Psoas muscle (tissue), 7 donors: ENCODE measurements at regions not wholly inside any gene's neighbourhood (a gene's known extent, or its start where the extent isn't known, plus 50 kb on each side); places are given as distances from the start of the nearest gene placed in this dataset.

Experiments used
- ATAC-seq, 4 donors: fragments of 200-7000 bp; cut with Tn5 transposase; one replicate each; pipeline ENCODE4 v1.9.1; 2020; ENCODE audit warnings: moderate library complexity in 3 of 4, mild to moderate bottlenecking in 2 of 4
- DNase-seq, 2 donors: peaks; one replicate each; pipeline ENCODE4 v3.0.0-alpha.2; 2020
- H3K27ac ChIP-seq: fragments of 200-600 bp; one replicate; pipeline ENCODE4 v1.8.0; 2022
- H3K27me3 ChIP-seq, 3 donors: fragments of 200-600 bp in 1 of 3; one replicate each; pipeline versions ENCODE4 v1.6.1 to v1.8.0; 2013 to 2022; ENCODE audit warnings: low read length in 2 of 3, mild to moderate bottlenecking in 2 of 3, moderate library complexity in 1 of 3; ENCODE audit not compliant: insufficient read depth in 3 of 3
- H3K36me3 ChIP-seq, 2 donors: fragments of 200-600 bp in 1 of 2; one replicate each; pipeline versions ENCODE4 v1.6.1 to v1.8.0; 2013 to 2022; ENCODE audit warnings: low read depth in 1 of 2, mild to moderate bottlenecking in 1 of 2, moderate library complexity in 1 of 2; ENCODE audit not compliant: insufficient read depth in 1 of 2
- H3K4me1 ChIP-seq: fragments of 200-600 bp; one replicate; pipeline ENCODE4 v1.8.0; 2022
- H3K4me3 ChIP-seq: fragments of 200-600 bp; one replicate; pipeline ENCODE4 v1.8.0; 2022; ENCODE audit warnings: mild to moderate bottlenecking
- H3K9me3 ChIP-seq: fragments of 200-600 bp; one replicate; pipeline ENCODE4 v1.8.0; 2022
- WGBS, 3 donors: extraction: QIAGEN DNeasy Blood & Tissue Kit; methylation state at CpG; one replicate each; pipeline versions ENCODE4 v1.1.6 to v1.1.7; 2013; 5-methylcytosine and 5-hydroxymethylcytosine counted together
- intact Hi-C, 2 donors: fragments of 100-400 bp; cut with DNase I; formaldehyde crosslinking; loops; one replicate each; pipeline versions ENCODE4 v1.11.0 to v1.14.2; 2022
- TF ChIP-seq, protein P1 (sequence below): fragments of 200-600 bp; IDR thresholded peaks from one replicate; pipeline ENCODE4 v1.8.0; 2022; ENCODE audit warnings: antibody characterized with exemption
- donor health status: healthy with polysubstance abuse.
- donor health status: DM: no; HTN: no; CAD: no; lungs with moderate emphysema.
- donor health status: Bipolar disorder and iron deficiency.
- donor health status: healthy.
- donor health status: DM: yes; HTN: yes; CAD: no.
- donor health status: DM: no; HTN: no; CAD: no.
- donor health status: DM: yes; HTN: yes; CAD: no.

DNA sequence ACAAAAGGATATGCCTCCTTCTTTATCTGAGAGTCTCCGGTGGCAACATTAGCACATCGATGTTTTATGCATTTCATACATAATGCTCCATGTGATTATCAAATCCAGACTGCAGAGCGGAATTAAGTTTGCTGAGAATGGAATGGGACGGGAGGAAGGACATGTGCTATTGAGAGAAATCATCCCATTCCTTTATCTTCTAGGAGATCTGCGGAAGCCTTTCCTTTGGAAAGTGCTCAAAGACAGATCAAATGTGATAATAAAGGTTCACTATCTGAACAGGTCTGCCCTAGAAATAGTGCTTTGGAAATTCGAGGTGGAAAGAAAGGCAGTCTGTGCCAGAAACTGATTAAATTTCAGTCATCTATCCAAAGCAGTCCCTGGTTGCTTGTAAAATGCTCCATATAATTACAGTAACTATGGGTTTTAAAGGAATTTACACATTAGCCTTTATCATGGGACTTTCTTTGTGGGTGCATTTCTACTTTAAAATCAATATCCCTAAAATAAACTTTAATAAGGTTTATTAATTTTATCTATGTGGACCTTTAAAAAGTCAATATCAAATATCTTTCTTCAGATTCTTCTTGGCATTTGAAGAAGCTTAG lies 473.5 kb upstream of the ADGRL2 start:
- Histone ChIP-seq H3K27me3 (no peaks in the 10 kb centered on the region), H3K4me1 (no peaks in the 10 kb centered on the region), H3K4me3 (no peak overlapping the region), H3K27ac (no peak overlapping the region), H3K36me3 (no peaks in the 10 kb centered on the region), H3K9me3 (no peaks in the 10 kb centered on the region)
- no peak for DNase-seq
- intact Hi-C loops, result no loop called here
- WGBS, 3 donors, result 38 to 42% (median 41%) methylated on average over 6 of the region's 6 CpGs
- no peak for ATAC-seq
- TF ChIP-seq, protein P1, sequence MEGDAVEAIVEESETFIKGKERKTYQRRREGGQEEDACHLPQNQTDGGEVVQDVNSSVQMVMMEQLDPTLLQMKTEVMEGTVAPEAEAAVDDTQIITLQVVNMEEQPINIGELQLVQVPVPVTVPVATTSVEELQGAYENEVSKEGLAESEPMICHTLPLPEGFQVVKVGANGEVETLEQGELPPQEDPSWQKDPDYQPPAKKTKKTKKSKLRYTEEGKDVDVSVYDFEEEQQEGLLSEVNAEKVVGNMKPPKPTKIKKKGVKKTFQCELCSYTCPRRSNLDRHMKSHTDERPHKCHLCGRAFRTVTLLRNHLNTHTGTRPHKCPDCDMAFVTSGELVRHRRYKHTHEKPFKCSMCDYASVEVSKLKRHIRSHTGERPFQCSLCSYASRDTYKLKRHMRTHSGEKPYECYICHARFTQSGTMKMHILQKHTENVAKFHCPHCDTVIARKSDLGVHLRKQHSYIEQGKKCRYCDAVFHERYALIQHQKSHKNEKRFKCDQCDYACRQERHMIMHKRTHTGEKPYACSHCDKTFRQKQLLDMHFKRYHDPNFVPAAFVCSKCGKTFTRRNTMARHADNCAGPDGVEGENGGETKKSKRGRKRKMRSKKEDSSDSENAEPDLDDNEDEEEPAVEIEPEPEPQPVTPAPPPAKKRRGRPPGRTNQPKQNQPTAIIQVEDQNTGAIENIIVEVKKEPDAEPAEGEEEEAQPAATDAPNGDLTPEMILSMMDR, result no peak

DNA sequence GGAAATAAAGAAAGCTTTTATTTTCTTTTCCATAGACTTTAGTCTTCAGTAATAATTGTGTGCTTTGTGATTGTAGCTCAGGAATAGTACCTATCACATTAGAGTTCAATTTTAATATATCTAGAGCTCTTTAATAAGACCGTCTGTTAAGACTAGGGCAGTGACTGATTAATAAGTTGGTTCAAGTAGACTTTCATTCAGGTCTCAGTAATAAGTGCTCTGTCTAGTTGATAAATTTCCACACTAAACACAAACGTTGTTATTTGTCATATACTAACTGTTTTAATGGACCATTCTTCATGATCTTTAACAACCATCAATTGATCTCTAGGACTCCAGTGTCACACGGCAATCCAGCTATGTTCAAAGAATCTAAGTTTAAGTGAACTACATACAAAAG lies 474.5 kb upstream of the ADGRL2 start:
- Histone ChIP-seq H3K27ac (no peak overlapping the region), H3K4me1 (no peaks in the 10 kb centered on the region), H3K27me3 (no peaks in the 10 kb centered on the region), H3K36me3 (no peaks in the 10 kb centered on the region), H3K9me3 (no peaks in the 10 kb centered on the region), H3K4me3 (no peak overlapping the region)
- WGBS, 3 donors, result 81 to 87% (median 85%) methylated on average over 3 of the region's 3 CpGs
- TF ChIP-seq, protein P1, result no peak
- DNase-seq, result no peak
- intact Hi-C loops, result no loop called here
- no peak for ATAC-seq

DNA sequence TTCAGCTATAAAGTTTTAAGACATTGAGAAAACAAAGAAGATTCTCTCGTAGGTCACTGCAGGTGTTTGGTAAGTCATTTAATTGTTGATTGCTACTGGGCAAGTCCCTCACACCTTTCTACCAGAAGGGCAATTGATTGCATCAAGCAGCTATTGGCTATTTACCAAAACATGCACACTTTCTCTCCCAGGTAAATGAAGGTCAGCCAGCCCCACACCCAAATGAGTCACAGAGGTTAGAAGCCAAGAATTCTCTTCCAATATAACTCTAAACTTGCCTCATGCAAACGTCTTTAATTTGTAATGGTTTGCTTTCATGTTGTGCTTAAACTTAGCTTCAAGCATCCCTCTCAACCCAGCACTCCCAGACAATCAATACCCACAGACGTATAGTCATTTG lies 475.3 kb upstream of the ADGRL2 start:
- 61 to 80% (median 65%) methylated on average over 3 of the region's 3 CpGs for WGBS, 3 donors
- no peaks in the 10 kb centered on the region for H3K4me1 ChIP-seq
- H3K27ac ChIP-seq, result no peak overlapping the region
- TF ChIP-seq, protein P1, result no peak
- H3K27me3 ChIP-seq, result no peaks in the 10 kb centered on the region
- intact Hi-C loops, result no loop called here
- H3K36me3 ChIP-seq, result no peaks in the 10 kb centered on the region
- no peak overlapping the region for H3K4me3 ChIP-seq
- DNase-seq (no peak), ATAC-seq (no peak)
- no peaks in the 10 kb centered on the region for H3K9me3 ChIP-seq

DNA sequence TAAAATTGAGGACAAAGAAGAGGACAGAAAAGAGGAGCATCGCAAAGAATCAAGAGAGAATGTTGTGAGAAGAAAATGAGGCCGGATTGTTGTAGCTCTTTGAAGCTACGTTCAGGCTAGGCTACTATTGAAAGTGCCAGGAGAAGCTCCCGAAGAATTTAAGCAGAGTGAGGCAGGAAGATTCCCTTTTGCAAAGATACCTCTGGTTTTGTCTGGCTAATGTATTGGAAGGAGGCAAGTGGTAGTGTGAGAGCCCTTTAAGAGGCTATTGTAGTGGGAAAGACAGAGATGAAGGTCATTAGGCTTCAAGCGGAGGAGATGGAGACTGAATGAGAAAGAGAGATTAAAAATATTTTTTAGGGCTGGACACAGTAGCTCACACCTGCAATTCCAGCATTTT lies 476.9 kb upstream of the ADGRL2 start:
- H3K27me3 ChIP-seq, result no peaks in the 10 kb centered on the region

More for the DNA sequence above, 476.9 kb upstream of the ADGRL2 start:
- ATAC-seq (no peak), DNase-seq (no peak)
- Histone ChIP-seq H3K9me3 (no peaks in the 10 kb centered on the region), H3K27ac (no peak overlapping the region), H3K4me3 (no peak overlapping the region), H3K36me3 (no peaks in the 10 kb centered on the region), H3K4me1 (no peaks in the 10 kb centered on the region)
- WGBS, 3 donors, result 90 to 94% (median 92%) methylated on average over 5 of the region's 5 CpGs
- TF ChIP-seq, protein P1, result no peak
- intact Hi-C loops, result no loop called here
